ENCODE measurements at regions not wholly inside any gene's neighbourhood (a gene's known extent, or its start where the extent isn't known, plus 50 kb on each side); places are given as distances from the start of the nearest gene placed in this dataset.

- in situ Hi-C loops (cut with HindIII; ENCODE audit: extremely low pct_ligation_motif_present, low pct_unique_long_range_greater_than_20kb) (no loop called here), intact Hi-C loops (cut with micrococcal nuclease; ENCODE audit: unreplicated experiment) (no loop called here)
- Histone ChIP-seq H3K27ac (ENCODE audit: extremely low read length, insufficient read depth, low read length) (no peak overlapping the region), H4K20me1 (ENCODE audit: insufficient read depth, low read length) (no peaks in the 10 kb centered on the region), H3K4me1 (ENCODE audit: insufficient read depth, low read length) (no peaks in the 10 kb centered on the region), H2AFZ (ENCODE audit: low read length) (no peak overlapping the region), H3K79me2 (ENCODE audit: insufficient read depth, low read length) (no peaks in the 10 kb centered on the region), H3K4me3 (replicated peaks in 1 of 3; ENCODE audit: insufficient read depth in 1 of 3, low read depth in 2 of 3, low read length in 3 of 3) (no peak overlapping the region), H3K9me3 (ENCODE audit: low read length) (no peaks in the 10 kb centered on the region), H3K36me3 (replicated peaks in 1 of 2; ENCODE audit: control insufficient read depth in 1 of 2, insufficient read depth in 2 of 2, low read length in 2 of 2) (no peaks in the 10 kb centered on the region), H3K27me3 (ENCODE audit: control insufficient read depth in 1 of 2, insufficient read depth in 2 of 2, low read length in 2 of 2) (no peaks in the 10 kb centered on the region), H3K9ac (ENCODE audit: insufficient read depth, low read depth, low read length) (no peak overlapping the region), H3K4me2 (ENCODE audit: low read depth, low read length) (no peak overlapping the region)
- DNase-seq (ENCODE audit: low spot score) (no peak), ATAC-seq (no peak), FAIRE-seq (no peak)
- BruUV-seq (replicated peaks) = no TSS peak
- ChIA-PET CTCF (ENCODE audit: low intra/inter-chr PET ratio, low total read pairs) (no interaction called here), POLR2A (no interaction called here)
- no CpG with 5 or more reads among the region's 4 CpGs for WGBS (ENCODE audit: low lambda C conversion rate)
- TF ChIP-seq ZNF704 (CRISPR knock-in tag; IDR thresholded peaks at IDR 0.05; ENCODE audit: borderline replicate concordance) (no peak), ZUFSP (CRISPR knock-in tag; IDR thresholded peaks at IDR 0.05; ENCODE audit: borderline replicate concordance) (no peak), ZNF850 (CRISPR knock-in tag; conservative IDR thresholded peaks at IDR 0.05) (no peak), NCOA5 (CRISPR knock-in tag; IDR thresholded peaks at IDR 0.05) (no peak), ZNF570 (CRISPR knock-in tag; IDR thresholded peaks at IDR 0.05; ENCODE audit: borderline replicate concordance) (no peak), ZFP62 (CRISPR knock-in tag; IDR thresholded peaks at IDR 0.05) (no peak), ZSCAN22 (CRISPR knock-in tag; IDR thresholded peaks at IDR 0.05) (no peak), JUND (CRISPR knock-in tag; IDR thresholded peaks at IDR 0.05) (no peak), CC2D1A (CRISPR knock-in tag; IDR thresholded peaks at IDR 0.05) (no peak), NFE2L1 (CRISPR knock-in tag; IDR thresholded peaks at IDR 0.05; ENCODE audit: borderline replicate concordance) (no peak), ZNF670 (CRISPR knock-in tag; IDR thresholded peaks at IDR 0.05; ENCODE audit: borderline replicate concordance) (no peak), ZNF766 (CRISPR knock-in tag; IDR thresholded peaks at IDR 0.05; ENCODE audit: borderline replicate concordance) (no peak), MEIS1 (CRISPR knock-in tag; IDR thresholded peaks at IDR 0.05; ENCODE audit: borderline replicate concordance) (no peak), ZNF816 (CRISPR knock-in tag; IDR thresholded peaks at IDR 0.05; ENCODE audit: borderline replicate concordance) (no peak), SYNCRIP (IDR thresholded peaks at IDR 0.05; ENCODE audit: insufficient read depth, low read depth, low read length) (no peak), ZNF577 (CRISPR knock-in tag; IDR thresholded peaks at IDR 0.05; ENCODE audit: borderline replicate concordance, low read depth) (no peak), FOXA1 (IDR thresholded peaks at IDR 0.05) (no peak), FOXA1 (CRISPR knock-in tag; IDR thresholded peaks at IDR 0.05) (no peak), ZNF503 (CRISPR knock-in tag; IDR thresholded peaks at IDR 0.05) (no peak), PATZ1 (CRISPR knock-in tag; IDR thresholded peaks at IDR 0.05) (no peak)
Observed at GRCh38 chrX:102784550-102784949, 64.0 kb downstream of the GPRASP3 start.

Data from HepG2 (cell line).